Kidney (tissue), 13 donors: ENCODE measurements at regions not wholly inside any gene's neighbourhood (a gene's known extent, or its start where the extent isn't known, plus 50 kb on each side); places are given as distances from the start of the nearest gene placed in this dataset.

ENCODE experiments used
- DNase-seq, 5 donors: peaks; one replicate each; pipeline ENCODE4 v3.0.0-alpha.2; 2013 to 2020
- FAIRE-seq: peaks from 2 replicates; lab custom pipeline; 2012; peaks lifted over from hg19 to GRCh38; lab: Jason Lieb, UNC
- H3K27ac ChIP-seq, 2 donors: one replicate each; pipeline ENCODE4 v1.7.0; 2013; ENCODE audit warnings: low read depth in 2 of 2, low read length in 2 of 2, inconsistent platforms in 1 of 2
- H3K27me3 ChIP-seq: one replicate; pipeline ENCODE4 v1.7.1; 2013; ENCODE audit warnings: low read length, inconsistent platforms; ENCODE audit not compliant: control insufficient read depth, insufficient read depth
- H3K36me3 ChIP-seq, 3 donors: one replicate each; pipeline versions ENCODE4 v1.7.0 to v1.7.1; 2013; ENCODE audit warnings: low read length in 3 of 3, control low read depth in 1 of 3, inconsistent platforms in 1 of 3; ENCODE audit not compliant: insufficient read depth in 3 of 3, control insufficient read depth in 2 of 3
- H3K4me1 ChIP-seq, 3 donors: one replicate each; pipeline versions ENCODE4 v1.7.0 to v1.7.1; 2013; ENCODE audit warnings: low read length in 3 of 3, inconsistent platforms in 1 of 3, low read depth in 1 of 3; ENCODE audit not compliant: control insufficient read depth in 2 of 3, insufficient read depth in 2 of 3
- H3K4me3 ChIP-seq, 3 donors: one replicate each; pipeline versions ENCODE4 v1.7.0 to v1.8.1; 2013; ENCODE audit warnings: low read length in 3 of 3, control low read depth in 1 of 3, inconsistent platforms in 1 of 3
- H3K9ac ChIP-seq, 3 donors: one replicate each; pipeline versions ENCODE4 v1.7.0 to v1.7.1; 2013; ENCODE audit warnings: low read length in 3 of 3, control low read depth in 1 of 3, inconsistent platforms in 1 of 3
- H3K9me3 ChIP-seq, 3 donors: one replicate each; pipeline versions ENCODE4 v1.7.0 to v1.7.1; 2013; ENCODE audit warnings: low read length in 3 of 3, control low read depth in 1 of 3, inconsistent platforms in 1 of 3; ENCODE audit not compliant: control insufficient read depth in 2 of 3, insufficient read depth in 1 of 3
- CTCF ChIP-seq: IDR thresholded peaks from 3 replicates; pipeline ENCODE4 v1.5.1; 2012; ENCODE audit warnings: mild to moderate bottlenecking, moderate library complexity, borderline replicate concordance; ENCODE audit not compliant: insufficient read depth; ENCODE audit errors: extremely low read depth
- intact Hi-C: fragments of 100-400 bp; cut with DNase I; formaldehyde crosslinking; loops from one replicate; pipeline ENCODE4 v1.11.1; 2022
- donor health status: control.
- donor health status: control.
- donor health status: control.
- donor health status: control.
- donor health status: control.
- donor health status: DM: yes; HTN: yes; CAD: no.
- donor health status: Normal renal cell carcinoma (clear cell type).

GRCh38 chr9:120198027-120198426, 381.9 kb downstream of the CDK5RAP2 start:
- TF ChIP-seq CTCF = no peak
- FAIRE-seq = no peak
- intact Hi-C loops = no loop called here

GRCh38 chr9:120197605-120198004, 382.4 kb downstream of the CDK5RAP2 start:
- Histone ChIP-seq H3K27me3 (no peaks in the 10 kb centered on the region), H3K4me3 (no peak overlapping the region), H3K9me3 (no peaks in the 10 kb centered on the region), H3K36me3 (no peaks in the 10 kb centered on the region), H3K4me1 (no peaks in the 10 kb centered on the region), H3K27ac (no peak overlapping the region), H3K9ac (no peak overlapping the region)
- DNase-seq (no peak), FAIRE-seq (no peak)
- no peak for TF ChIP-seq CTCF
- intact Hi-C loops = no loop called here

More at GRCh38 chr9:120198027-120198426, 381.9 kb downstream of the CDK5RAP2 start:
- DNase-seq = no peak
- H3K4me3 ChIP-seq = no peak overlapping the region
- H3K9ac ChIP-seq = no peak overlapping the region
- no peak overlapping the region for H3K27ac ChIP-seq
- H3K27me3 ChIP-seq = no peaks in the 10 kb centered on the region
- H3K9me3 ChIP-seq = no peaks in the 10 kb centered on the region
- no peaks in the 10 kb centered on the region for H3K36me3 ChIP-seq
- H3K4me1 ChIP-seq = no peaks in the 10 kb centered on the region

- Histone ChIP-seq H3K4me3 (no peak overlapping the region), H3K27ac (no peak overlapping the region), H3K4me1 (no peaks in the 10 kb centered on the region), H3K27me3 (no peaks in the 10 kb centered on the region), H3K9ac (no peak overlapping the region), H3K36me3 (no peaks in the 10 kb centered on the region), H3K9me3 (no peaks in the 10 kb centered on the region)
- intact Hi-C loops = no loop called here
- FAIRE-seq (no peak), DNase-seq (no peak)
- TF ChIP-seq CTCF = no peak
These were observed 388.8 kb downstream of the CDK5RAP2 start for GRCh38 chr9:120191141-120191540.

- TF ChIP-seq CTCF = no peak
- no peaks in the 10 kb centered on the region for H3K27me3 ChIP-seq
- no peak overlapping the region for H3K9ac ChIP-seq
- DNase-seq (no peak), FAIRE-seq (no peak)
- no peaks in the 10 kb centered on the region for H3K9me3 ChIP-seq
- H3K4me1 ChIP-seq = no peaks in the 10 kb centered on the region
- no peaks in the 10 kb centered on the region for H3K36me3 ChIP-seq
- intact Hi-C loops = no loop called here
- H3K27ac ChIP-seq = no peak overlapping the region
- no peak overlapping the region for H3K4me3 ChIP-seq
These were observed 392.2 kb downstream of the CDK5RAP2 start for GRCh38 chr9:120187758-120188157.
